Upper lobe of right lung (tissue), 1 donor: ENCODE measurements at regions not wholly inside any gene's neighbourhood (a gene's known extent, or its start where the extent isn't known, plus 50 kb on each side); places are given as distances from the start of the nearest gene placed in this dataset.

Source experiments
- ATAC-seq: fragments of 200-7000 bp; cut with Tn5 transposase; one replicate; pipeline ENCODE4 v1.9.1; 2020; ENCODE audit warnings: mild to moderate bottlenecking, moderate library complexity
- DNase-seq: peaks from one replicate; pipeline ENCODE4 v3.0.0-alpha.2; 2020
- H3K27ac ChIP-seq: fragments of 200-600 bp; one replicate; pipeline ENCODE4 v1.8.0; 2022
- H3K27me3 ChIP-seq: fragments of 200-600 bp; one replicate; pipeline ENCODE4 v1.8.0; 2022; ENCODE audit warnings: mild to moderate bottlenecking
- H3K36me3 ChIP-seq: fragments of 200-600 bp; one replicate; pipeline ENCODE4 v1.8.0; 2022
- H3K4me1 ChIP-seq: fragments of 200-600 bp; one replicate; pipeline ENCODE4 v1.8.0; 2022
- H3K4me3 ChIP-seq: fragments of 200-600 bp; one replicate; pipeline ENCODE4 v1.8.0; 2022; ENCODE audit warnings: mild to moderate bottlenecking
- H3K9me3 ChIP-seq: fragments of 200-600 bp; one replicate; pipeline ENCODE4 v1.8.0; 2022
- CTCF ChIP-seq: fragments of 200-600 bp; IDR thresholded peaks from one replicate; pipeline ENCODE4 v1.8.0; 2022; ENCODE audit warnings: antibody characterized with exemption
- intact Hi-C: fragments of 100-400 bp; cut with DNase I; formaldehyde crosslinking; loops from one replicate; pipeline ENCODE4 v1.11.0; 2022
- donor health status: DM: no; HTN: yes; CAD: no; lungs with severe emphysema.

- TF ChIP-seq CTCF, result no peak
- H3K36me3 ChIP-seq, result no peaks in the 10 kb centered on the region
- H3K27ac ChIP-seq, result no peak overlapping the region
- ATAC-seq (no peak), DNase-seq (no peak)
- H3K27me3 ChIP-seq, result no peaks in the 10 kb centered on the region
- H3K9me3 ChIP-seq, result no peaks in the 10 kb centered on the region
- intact Hi-C loops, result no loop called here
- H3K4me1 ChIP-seq, result peaks cover 7% of the 10 kb centered on the region
- no peak overlapping the region for H3K4me3 ChIP-seq
Observed at GRCh38 chr6:141561154-141561553, 571.6 kb upstream of the GJE1 start.

- no peak overlapping the region for H3K4me3 ChIP-seq
- ATAC-seq, result peak; percentile 86
- intact Hi-C loops, result no loop called here
- H3K27ac ChIP-seq, result no peak overlapping the region
- H3K9me3 ChIP-seq, result peaks cover 6% of the 10 kb centered on the region
- no peak for TF ChIP-seq CTCF
- DNase-seq, result no peak
- H3K4me1 ChIP-seq, result no peaks in the 10 kb centered on the region
- H3K36me3 ChIP-seq, result no peaks in the 10 kb centered on the region
- H3K27me3 ChIP-seq, result no peaks in the 10 kb centered on the region
Observed at GRCh38 chr6:141552463-141552862, 580.3 kb upstream of the GJE1 start.

GRCh38 chr6:141552031-141552430 is 580.7 kb upstream of the GJE1 start:
- peaks cover 6% of the 10 kb centered on the region for H3K9me3 ChIP-seq
- no peak overlapping the region for H3K27ac ChIP-seq
- H3K4me3 ChIP-seq, result no peak overlapping the region
- ATAC-seq, result no peak
- no peaks in the 10 kb centered on the region for H3K36me3 ChIP-seq
- no peak for DNase-seq
- no peaks in the 10 kb centered on the region for H3K27me3 ChIP-seq
- H3K4me1 ChIP-seq, result no peaks in the 10 kb centered on the region
- intact Hi-C loops, result no loop called here
- TF ChIP-seq CTCF, result no peak

GRCh38 chr6:141551318-141551717 is 581.4 kb upstream of the GJE1 start:
- TF ChIP-seq CTCF, result no peak
- intact Hi-C loops, result no loop called here
- H3K4me1 ChIP-seq, result no peaks in the 10 kb centered on the region
- H3K27ac ChIP-seq, result no peak overlapping the region
- no peaks in the 10 kb centered on the region for H3K36me3 ChIP-seq
- ATAC-seq, result no peak
- DNase-seq, result no peak
- no peak overlapping the region for H3K4me3 ChIP-seq
- H3K27me3 ChIP-seq, result no peaks in the 10 kb centered on the region
- H3K9me3 ChIP-seq, result peaks cover 6% of the 10 kb centered on the region

GRCh38 chr6:141550471-141550870 is 582.3 kb upstream of the GJE1 start:
- Histone ChIP-seq H3K27ac (no peak overlapping the region), H3K9me3 (peaks cover 6% of the 10 kb centered on the region), H3K4me3 (no peak overlapping the region), H3K36me3 (no peaks in the 10 kb centered on the region), H3K4me1 (no peaks in the 10 kb centered on the region), H3K27me3 (no peaks in the 10 kb centered on the region)
- ATAC-seq (no peak), DNase-seq (no peak)
- TF ChIP-seq CTCF, result no peak
- intact Hi-C loops, result no loop called here

- no peak for ATAC-seq
- no peaks in the 10 kb centered on the region for H3K27me3 ChIP-seq
- no peak overlapping the region for H3K4me3 ChIP-seq
- no peak for TF ChIP-seq CTCF
- no peak for DNase-seq
- peaks cover 6% of the 10 kb centered on the region for H3K9me3 ChIP-seq
- no peaks in the 10 kb centered on the region for H3K36me3 ChIP-seq
- intact Hi-C loops, result no loop called here
- no peaks in the 10 kb centered on the region for H3K4me1 ChIP-seq
- H3K27ac ChIP-seq, result no peak overlapping the region
Observed at GRCh38 chr6:141548966-141549365, 583.8 kb upstream of the GJE1 start.
